ENCODE measurements at regions not wholly inside any gene's neighbourhood (a gene's known extent, or its start where the extent isn't known, plus 50 kb on each side); places are given as distances from the start of the nearest gene placed in this dataset.

DNA sequence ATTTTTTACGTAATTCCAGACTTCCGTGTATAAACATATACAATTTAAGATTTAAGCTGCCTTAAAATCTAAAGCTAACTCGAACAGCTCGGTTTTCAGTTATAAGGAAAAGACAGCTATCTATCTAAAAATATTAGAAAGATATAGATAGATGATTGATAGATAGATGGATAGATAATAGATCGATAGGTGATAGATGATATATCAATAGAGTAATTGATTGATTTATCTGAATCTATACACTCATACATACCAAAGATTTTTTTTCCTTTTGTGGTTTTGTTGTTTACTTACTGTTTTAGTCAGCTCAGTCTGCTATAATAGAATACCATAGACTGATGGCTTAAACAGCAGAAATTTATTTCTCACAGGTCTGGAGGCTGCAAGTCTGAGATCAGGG lies 278.5 kb upstream of the PLD5 start:
- H3K4me3 ChIP-seq (ENCODE audit: low read depth, low read length): no peak overlapping the region
- TF ChIP-seq, protein P1, sequence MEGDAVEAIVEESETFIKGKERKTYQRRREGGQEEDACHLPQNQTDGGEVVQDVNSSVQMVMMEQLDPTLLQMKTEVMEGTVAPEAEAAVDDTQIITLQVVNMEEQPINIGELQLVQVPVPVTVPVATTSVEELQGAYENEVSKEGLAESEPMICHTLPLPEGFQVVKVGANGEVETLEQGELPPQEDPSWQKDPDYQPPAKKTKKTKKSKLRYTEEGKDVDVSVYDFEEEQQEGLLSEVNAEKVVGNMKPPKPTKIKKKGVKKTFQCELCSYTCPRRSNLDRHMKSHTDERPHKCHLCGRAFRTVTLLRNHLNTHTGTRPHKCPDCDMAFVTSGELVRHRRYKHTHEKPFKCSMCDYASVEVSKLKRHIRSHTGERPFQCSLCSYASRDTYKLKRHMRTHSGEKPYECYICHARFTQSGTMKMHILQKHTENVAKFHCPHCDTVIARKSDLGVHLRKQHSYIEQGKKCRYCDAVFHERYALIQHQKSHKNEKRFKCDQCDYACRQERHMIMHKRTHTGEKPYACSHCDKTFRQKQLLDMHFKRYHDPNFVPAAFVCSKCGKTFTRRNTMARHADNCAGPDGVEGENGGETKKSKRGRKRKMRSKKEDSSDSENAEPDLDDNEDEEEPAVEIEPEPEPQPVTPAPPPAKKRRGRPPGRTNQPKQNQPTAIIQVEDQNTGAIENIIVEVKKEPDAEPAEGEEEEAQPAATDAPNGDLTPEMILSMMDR (IDR thresholded peaks at IDR 0.05; ENCODE audit: borderline replicate concordance, insufficient read depth, low read depth, low read length): no peak

DNA sequence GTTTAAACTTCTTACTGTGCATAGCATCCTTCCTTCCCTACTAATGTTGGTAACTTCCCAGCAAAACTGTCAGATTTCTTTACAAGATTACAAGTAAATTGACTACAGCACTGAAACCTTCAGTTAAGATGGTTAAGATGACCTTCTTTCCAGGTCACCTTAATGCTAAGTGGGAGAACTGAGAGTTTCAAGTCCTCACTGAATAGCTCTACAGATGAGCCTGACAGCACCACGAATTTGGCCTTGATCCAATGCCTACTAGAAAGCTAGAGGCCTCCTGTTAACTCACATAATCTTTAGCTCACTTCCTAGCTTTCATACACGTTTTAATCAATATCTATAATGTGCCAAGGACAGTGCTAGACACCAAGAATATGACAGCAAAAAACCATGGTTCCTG lies 276.0 kb upstream of the PLD5 start:
- TF ChIP-seq, protein P1 (IDR thresholded peaks at IDR 0.05; ENCODE audit: borderline replicate concordance, insufficient read depth, low read depth, low read length): no peak
- no peak overlapping the region for H3K4me3 ChIP-seq (ENCODE audit: low read depth, low read length)

DNA sequence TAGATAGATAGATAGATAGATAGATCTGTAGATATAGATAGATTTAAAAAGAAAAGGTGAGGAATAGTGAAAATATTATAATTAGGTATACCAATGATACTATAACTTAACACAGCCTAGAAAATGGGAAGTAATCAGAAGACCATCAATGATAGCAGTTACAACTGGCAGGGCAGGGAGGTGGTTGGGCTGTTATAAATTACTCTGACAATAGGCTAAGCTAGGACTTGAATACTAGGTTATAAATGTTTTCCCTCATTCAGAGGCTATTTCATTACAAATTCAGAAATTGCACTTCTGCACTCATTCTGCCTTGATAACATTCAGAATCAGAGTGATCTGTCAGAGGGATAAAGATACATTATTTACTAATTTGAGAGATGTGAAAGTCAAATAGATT lies 273.4 kb upstream of the PLD5 start:
- no peak overlapping the region for H3K4me3 ChIP-seq (ENCODE audit: low read depth, low read length)
- TF ChIP-seq, protein P1 (IDR thresholded peaks at IDR 0.05; ENCODE audit: borderline replicate concordance, insufficient read depth, low read depth, low read length): no peak

DNA sequence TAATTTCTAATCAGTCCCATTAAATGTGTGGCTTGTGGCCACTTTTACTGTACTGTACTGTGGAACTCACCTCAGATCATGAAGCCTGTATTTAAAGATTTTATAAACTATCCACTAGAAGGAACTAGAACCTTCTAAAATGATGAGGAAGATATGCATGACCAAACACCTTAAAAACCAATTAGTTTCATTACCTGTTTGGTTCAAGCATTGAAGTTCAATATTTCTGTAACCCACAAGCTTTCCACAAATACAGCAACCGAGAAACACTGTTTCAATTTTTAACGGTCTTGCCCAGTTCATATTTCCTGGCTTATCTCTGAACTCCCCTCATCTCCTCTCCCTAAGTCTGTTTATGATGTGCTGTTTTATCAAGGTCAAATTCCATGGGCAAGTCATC lies 264.3 kb upstream of the PLD5 start:
- no peak overlapping the region for H3K4me3 ChIP-seq (ENCODE audit: low read depth, low read length)
- TF ChIP-seq, protein P1 (IDR thresholded peaks at IDR 0.05; ENCODE audit: borderline replicate concordance, insufficient read depth, low read depth, low read length): no peak

DNA sequence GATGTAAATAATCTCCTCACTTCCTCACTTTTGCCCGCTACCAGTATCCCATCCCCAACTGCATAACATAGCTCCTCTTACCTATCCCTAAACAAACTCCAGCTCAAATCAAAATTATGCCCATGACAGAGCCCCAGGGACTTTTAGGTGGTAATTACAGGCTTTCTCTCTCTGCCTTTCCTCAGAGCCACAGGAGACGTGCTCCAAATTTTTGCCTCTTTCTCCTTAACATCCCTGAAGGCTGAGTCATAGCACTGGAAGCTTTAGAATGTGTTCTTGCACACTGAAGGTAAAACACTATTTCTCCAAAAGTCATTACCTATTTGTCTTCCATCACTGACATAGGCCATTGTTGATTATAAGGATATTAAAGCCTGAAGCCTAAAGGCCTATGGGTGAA lies 263.5 kb upstream of the PLD5 start:
- no peak overlapping the region for H3K4me3 ChIP-seq (ENCODE audit: low read depth, low read length)
- TF ChIP-seq, protein P1 (IDR thresholded peaks at IDR 0.05; ENCODE audit: borderline replicate concordance, insufficient read depth, low read depth, low read length): no peak

DNA sequence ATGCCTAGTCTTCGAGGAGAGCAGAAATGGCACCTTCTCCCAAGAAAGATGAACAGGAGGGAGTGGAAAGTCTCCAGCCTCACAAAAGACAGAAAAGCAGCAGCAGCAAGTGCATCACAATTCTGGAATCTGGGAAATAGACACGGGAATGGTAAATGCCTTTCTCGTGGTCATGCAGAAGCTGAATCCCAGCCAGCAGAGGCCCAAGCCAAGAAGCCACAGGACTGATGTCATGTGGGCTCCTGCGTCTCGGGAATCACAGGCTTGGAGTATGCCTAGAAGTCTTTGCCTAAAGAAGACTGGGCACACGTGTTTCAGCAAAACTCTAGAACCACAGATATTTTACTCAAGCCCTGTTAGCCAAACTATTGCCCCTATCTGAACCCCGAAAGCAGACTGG lies 260.3 kb upstream of the PLD5 start:
- TF ChIP-seq, protein P1 (IDR thresholded peaks at IDR 0.05; ENCODE audit: borderline replicate concordance, insufficient read depth, low read depth, low read length): no peak
- H3K4me3 ChIP-seq (ENCODE audit: low read depth, low read length): no peak overlapping the region

DNA sequence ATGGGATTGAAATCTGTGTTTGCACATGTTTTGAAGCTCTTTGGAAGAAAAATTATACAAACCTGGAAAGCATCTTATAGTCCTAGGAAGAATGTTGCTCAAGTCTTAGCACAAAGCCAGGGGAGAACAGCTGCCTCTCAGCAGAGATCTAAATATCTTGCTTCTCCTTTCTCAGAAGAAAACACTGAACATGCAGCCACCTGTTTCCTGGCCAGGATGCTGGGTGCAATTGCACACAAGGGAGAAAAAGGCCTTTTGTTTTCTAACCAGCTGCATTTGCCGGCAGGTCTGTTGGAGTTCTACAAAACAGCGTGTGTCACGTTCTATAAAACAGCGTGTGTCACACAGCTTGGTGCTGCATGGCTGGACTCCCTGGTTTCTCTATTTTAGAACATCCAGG lies 259.6 kb upstream of the PLD5 start:
- TF ChIP-seq, protein P1 (IDR thresholded peaks at IDR 0.05; ENCODE audit: borderline replicate concordance, insufficient read depth, low read depth, low read length): no peak
- H3K4me3 ChIP-seq (ENCODE audit: low read depth, low read length): no peak overlapping the region
